CD4-positive, alpha-beta T cell (primary cell): ENCODE measurements at regions not wholly inside any gene's neighbourhood (a gene's known extent, or its start where the extent isn't known, plus 50 kb on each side); places are given as distances from the start of the nearest gene placed in this dataset.
"Not testable (repeated sequence)": the region's sequence is repeated elsewhere in the genome, so short reads cannot be mapped to it uniquely, and the experiment has no call there.

Source experiments
- ATAC-seq: fragments of 200-7000 bp; cut with Tn5 transposase; one replicate; pipeline ENCODE4 v1.10.0; 2022; ENCODE audit warnings: mild to moderate bottlenecking; ENCODE audit not compliant: poor library complexity
- CTCF ChIA-PET: fragments of 350-600 bp; sonication (Branson Sonifier 250); formaldehyde crosslinking; loops from one replicate; lab custom pipeline; 2021; ENCODE audit warnings: antibody characterized with exemption, inconsistent platforms; lab: Charles Lee
- POLR2A ChIA-PET: fragments of 350-600 bp; sonication (Branson Sonifier 250); formaldehyde crosslinking; loops from one replicate; lab custom pipeline; 2021; ENCODE audit warnings: antibody characterized with exemption, inconsistent platforms; lab: Charles Lee
- DNase-seq, 14 experiments: peaks; one replicate each; pipeline ENCODE4 v3.0.0-alpha.2; 2013 to 2020; ENCODE audit warnings: mixed read lengths in 2 of 14
- H3K27ac ChIP-seq, 2 donors: one replicate each; pipeline versions ENCODE4 v1.5.1 to v1.7.0; 2013; ENCODE audit warnings: low read length in 2 of 2, low read depth in 1 of 2, mild to moderate bottlenecking in 1 of 2
- H3K27me3 ChIP-seq, 2 experiments: 1 replicate in 1 of 2; 2 replicates in 1 of 2; pipeline versions ENCODE4 v1.6.1 to v1.7.0; 2013; ENCODE audit warnings: low read length in 2 of 2, control low read depth in 1 of 2, mild to moderate bottlenecking in 1 of 2, moderate library complexity in 1 of 2; ENCODE audit not compliant: insufficient read depth in 2 of 2, control insufficient read depth in 1 of 2
- H3K36me3 ChIP-seq: one replicate; pipeline ENCODE4 v1.6.1; 2013; ENCODE audit warnings: low read length, control low read depth; ENCODE audit not compliant: insufficient read depth
- H3K4me1 ChIP-seq: one replicate; pipeline ENCODE4 v1.6.1; 2013; ENCODE audit warnings: low read length, control low read depth; ENCODE audit not compliant: insufficient read depth
- H3K4me3 ChIP-seq: one replicate; pipeline ENCODE4 v1.5.1; 2013; ENCODE audit warnings: mild to moderate bottlenecking, low read length, moderate library complexity
- H3K9me3 ChIP-seq, 2 experiments: 1 replicate in 1 of 2; 2 replicates in 1 of 2; pipeline versions ENCODE4 v1.6.1 to v1.7.0; 2013; ENCODE audit warnings: low read length in 2 of 2, mild to moderate bottlenecking in 2 of 2, control low read depth in 1 of 2, moderate library complexity in 1 of 2; ENCODE audit not compliant: control insufficient read depth in 1 of 2, insufficient read depth in 1 of 2
- H3K27ac Mint-ChIP-seq: one replicate; pipeline ENCODE4 v1.8.0; 2020; ENCODE audit warnings: mixed read lengths
- H3K27me3 Mint-ChIP-seq: one replicate; pipeline ENCODE4 v1.8.0; 2021; ENCODE audit warnings: mixed read lengths
- H3K36me3 Mint-ChIP-seq: one replicate; pipeline ENCODE4 v1.8.0; 2021; ENCODE audit warnings: low read depth, mixed read lengths
- H3K4me1 Mint-ChIP-seq: one replicate; pipeline ENCODE4 v1.8.0; 2021; ENCODE audit warnings: low read depth, mixed read lengths
- H3K4me3 Mint-ChIP-seq: one replicate; pipeline ENCODE4 v1.8.0; 2020; ENCODE audit warnings: mild to moderate bottlenecking, mixed read lengths
- H3K9me3 Mint-ChIP-seq: one replicate; pipeline ENCODE4 v1.8.0; 2020; ENCODE audit warnings: mixed read lengths
- intact Hi-C, 2 experiments: fragments of 100-400 bp; cut with DNase I in 1 of 2; cut with micrococcal nuclease in 1 of 2; formaldehyde crosslinking; loops; one replicate each; pipeline versions ENCODE4 v1.15.1 to v1.9.0; 2023 to 2025; cut with DNase I, micrococcal nuclease
- TF ChIP-seq, protein P1 (sequence below): fragments of 200-600 bp; IDR thresholded peaks from one replicate; pipeline ENCODE4 v1.8.0; 2022; ENCODE audit warnings: antibody characterized with exemption, mild to moderate bottlenecking

DNA sequence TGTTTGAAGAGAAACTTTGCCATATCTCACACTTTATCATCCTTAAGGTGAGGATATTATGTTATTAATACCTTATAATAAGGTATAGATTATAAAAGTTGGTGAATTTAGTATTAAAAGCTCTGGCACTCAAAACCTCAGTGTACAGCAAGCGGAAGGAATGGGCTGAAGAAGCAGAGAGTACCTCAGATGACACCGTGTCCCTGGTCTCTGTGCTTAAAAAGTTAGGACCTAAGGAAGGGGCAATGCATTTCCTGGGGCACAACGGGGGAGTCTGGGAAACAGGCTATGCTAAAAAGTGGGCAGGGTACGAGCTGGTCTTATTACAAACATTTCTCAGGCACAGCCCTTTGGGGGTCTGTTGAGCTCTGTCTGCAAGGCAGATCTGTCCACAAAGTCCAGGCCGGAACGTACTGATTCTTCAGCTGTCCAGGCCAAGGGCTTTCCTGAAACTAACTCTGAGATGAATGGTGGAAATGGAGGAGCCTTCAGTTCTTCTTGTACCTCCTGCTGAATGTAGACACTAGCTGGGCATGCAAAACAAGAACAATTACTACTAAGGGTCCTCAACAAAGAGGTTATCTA is 202.7 kb downstream of the POM121L12 start:
- Mint-ChIP-seq H3K27me3 (no peaks in the 10 kb centered on the region), H3K9me3 (peaks cover 11% of the 10 kb centered on the region), H3K4me3 (no peak overlapping the region), H3K4me1 (no peaks in the 10 kb centered on the region), H3K27ac (no peak overlapping the region), H3K36me3 (no peaks in the 10 kb centered on the region)
- CTCF ChIA-PET: no interaction called here
- Histone ChIP-seq H3K27ac (no peak overlapping the region), H3K4me3 (no peak overlapping the region), H3K4me1 (no peaks in the 10 kb centered on the region), H3K36me3 (no peaks in the 10 kb centered on the region), H3K27me3 (no peaks in the 10 kb centered on the region), H3K9me3 (peaks cover 0 to 17% of the 10 kb centered on the region in 2 experiments)
- ATAC-seq (no peak), DNase-seq (no peak)
- POLR2A ChIA-PET: no interaction called here
- TF ChIP-seq, protein P1, sequence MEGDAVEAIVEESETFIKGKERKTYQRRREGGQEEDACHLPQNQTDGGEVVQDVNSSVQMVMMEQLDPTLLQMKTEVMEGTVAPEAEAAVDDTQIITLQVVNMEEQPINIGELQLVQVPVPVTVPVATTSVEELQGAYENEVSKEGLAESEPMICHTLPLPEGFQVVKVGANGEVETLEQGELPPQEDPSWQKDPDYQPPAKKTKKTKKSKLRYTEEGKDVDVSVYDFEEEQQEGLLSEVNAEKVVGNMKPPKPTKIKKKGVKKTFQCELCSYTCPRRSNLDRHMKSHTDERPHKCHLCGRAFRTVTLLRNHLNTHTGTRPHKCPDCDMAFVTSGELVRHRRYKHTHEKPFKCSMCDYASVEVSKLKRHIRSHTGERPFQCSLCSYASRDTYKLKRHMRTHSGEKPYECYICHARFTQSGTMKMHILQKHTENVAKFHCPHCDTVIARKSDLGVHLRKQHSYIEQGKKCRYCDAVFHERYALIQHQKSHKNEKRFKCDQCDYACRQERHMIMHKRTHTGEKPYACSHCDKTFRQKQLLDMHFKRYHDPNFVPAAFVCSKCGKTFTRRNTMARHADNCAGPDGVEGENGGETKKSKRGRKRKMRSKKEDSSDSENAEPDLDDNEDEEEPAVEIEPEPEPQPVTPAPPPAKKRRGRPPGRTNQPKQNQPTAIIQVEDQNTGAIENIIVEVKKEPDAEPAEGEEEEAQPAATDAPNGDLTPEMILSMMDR: no peak
- intact Hi-C loops: no loop called here

DNA sequence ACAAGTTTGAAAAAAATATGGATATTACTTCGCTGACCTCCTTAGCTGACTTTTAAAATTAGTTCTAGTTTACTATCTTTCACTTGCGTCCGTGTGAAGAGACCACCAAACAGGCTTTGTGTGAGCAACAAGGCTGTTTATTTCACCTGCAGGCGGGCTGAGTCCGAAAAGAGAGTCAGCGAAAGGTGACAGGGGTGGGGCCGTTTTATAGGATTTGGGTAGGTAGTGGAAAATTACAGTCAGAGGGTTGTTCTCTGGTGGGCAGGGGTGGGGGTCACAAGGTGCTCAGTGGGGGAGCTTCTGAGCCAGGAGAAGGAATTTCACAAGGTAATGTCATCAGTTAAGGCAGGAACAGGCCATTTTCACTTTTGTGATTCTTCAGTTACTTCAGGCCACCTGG is 203.7 kb downstream of the POM121L12 start:
- ATAC-seq, H3K4me1 ChIP-seq, CTCF ChIA-PET, H3K36me3 ChIP-seq, DNase-seq, POLR2A ChIA-PET, H3K4me3 Mint-ChIP-seq, H3K27me3 ChIP-seq, H3K4me1 Mint-ChIP-seq, H3K27ac Mint-ChIP-seq, intact Hi-C loops, H3K27ac ChIP-seq, H3K27me3 Mint-ChIP-seq, H3K4me3 ChIP-seq, H3K36me3 Mint-ChIP-seq: not testable (repeated sequence)
- H3K9me3 ChIP-seq: peaks cover 0 to 15% of the 10 kb centered on the region in 2 experiments
- H3K9me3 Mint-ChIP-seq: peaks cover 11% of the 10 kb centered on the region

DNA sequence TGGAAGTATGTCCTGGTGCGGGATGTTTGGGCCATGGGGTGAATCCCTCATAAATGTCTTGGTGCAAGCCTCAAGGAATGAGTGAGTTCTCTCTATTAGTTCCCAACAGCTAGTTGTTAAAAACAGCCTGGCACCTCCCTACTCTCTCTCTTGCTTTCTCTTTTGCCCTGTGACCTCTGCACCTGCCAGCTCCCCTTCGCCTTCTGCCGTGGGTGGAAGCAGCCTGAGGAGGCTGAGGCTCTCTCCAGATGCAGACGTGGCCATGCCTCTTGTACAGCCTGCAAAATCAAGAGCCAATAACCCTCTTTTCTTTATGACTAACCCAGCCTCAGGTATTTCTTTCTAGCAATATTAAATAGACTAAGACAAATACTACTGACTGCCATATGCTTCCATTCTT is 210.3 kb downstream of the POM121L12 start:
- Histone ChIP-seq H3K27ac (no peak overlapping the region), H3K4me3 (no peak overlapping the region), H3K36me3 (no peaks in the 10 kb centered on the region), H3K4me1 (no peaks in the 10 kb centered on the region), H3K27me3 (no peaks in the 10 kb centered on the region), H3K9me3 (peaks cover 0 to 16% of the 10 kb centered on the region in 2 experiments)
- no peak overlapping the region for H3K27ac Mint-ChIP-seq
- ATAC-seq: no peak
- peaks cover 6% of the 10 kb centered on the region for H3K9me3 Mint-ChIP-seq
- no peaks in the 10 kb centered on the region for H3K4me1 Mint-ChIP-seq
- ChIA-PET POLR2A (no interaction called here), CTCF (no interaction called here)
- intact Hi-C loops: no loop called here
- no peak overlapping the region for H3K4me3 Mint-ChIP-seq
- DNase-seq: no peak
- H3K27me3 Mint-ChIP-seq: no peaks in the 10 kb centered on the region
- TF ChIP-seq, protein P1: no peak
- no peaks in the 10 kb centered on the region for H3K36me3 Mint-ChIP-seq

DNA sequence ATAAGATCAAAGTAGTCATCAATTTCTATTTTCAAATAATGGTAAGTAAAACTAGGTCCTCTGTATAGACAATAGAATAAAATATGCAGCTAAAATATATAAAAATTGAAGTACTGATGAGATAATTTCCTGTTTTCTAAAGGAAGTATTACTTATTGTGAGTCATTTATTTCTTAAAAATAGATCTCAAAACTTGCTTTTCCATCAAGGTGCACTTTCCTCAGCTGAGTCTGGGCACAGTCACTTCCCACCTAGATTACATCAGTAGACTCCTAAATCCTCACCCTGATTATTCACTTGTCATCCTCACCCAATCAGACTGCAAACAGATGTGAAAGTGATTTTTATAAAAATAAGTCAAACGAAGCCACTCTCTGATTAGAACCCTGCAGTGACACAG is 211.5 kb downstream of the POM121L12 start:
- peaks cover 0 to 16% of the 10 kb centered on the region in 2 experiments for H3K9me3 ChIP-seq
- Mint-ChIP-seq H3K4me1 (no peaks in the 10 kb centered on the region), H3K9me3 (peaks cover 2% of the 10 kb centered on the region), H3K4me3 (no peak overlapping the region), H3K36me3 (no peaks in the 10 kb centered on the region), H3K27ac (no peak overlapping the region), H3K27me3 (no peaks in the 10 kb centered on the region)
- no peak for DNase-seq
- H3K27ac ChIP-seq: no peak overlapping the region
- H3K4me3 ChIP-seq: no peak overlapping the region
- ATAC-seq: no peak
- TF ChIP-seq, protein P1: no peak
- no peaks in the 10 kb centered on the region for H3K36me3 ChIP-seq
- no peaks in the 10 kb centered on the region for H3K4me1 ChIP-seq
- ChIA-PET CTCF (no interaction called here), POLR2A (no interaction called here)
- intact Hi-C loops: no loop called here
- H3K27me3 ChIP-seq: no peaks in the 10 kb centered on the region
